Caco-2 (cell line): ENCODE measurements at regions not wholly inside any gene's neighbourhood (a gene's known extent, or its start where the extent isn't known, plus 50 kb on each side); places are given as distances from the start of the nearest gene placed in this dataset.

Experiments used
- BruUV-seq: library from RNA; stranded (reverse); fragments of 400-500 nt; replicated peaks from 2 replicates; lab custom pipeline; 2021; lab: Mats Ljungman, UMichigan
- CTCF ChIA-PET: fragments of 300-600 bp; sonication (Branson Sonifier 250); formaldehyde crosslinking; loops from one replicate; lab custom pipeline; 2022; ENCODE audit warnings: antibody characterized with exemption; lab: Charles Lee
- POLR2A ChIA-PET: fragments of 300-600 bp; sonication (Branson Sonifier 250); formaldehyde crosslinking; loops from one replicate; lab custom pipeline; 2022; ENCODE audit warnings: antibody characterized with exemption; lab: Charles Lee
- DNase-seq, 2 experiments: peaks; one replicate each; pipeline versions ENCODE4 v3.0.0 to v3.0.0-alpha.2; 2020 to 2022
- H3K27me3 ChIP-seq: replicated peaks from 2 replicates; pipeline ENCODE4 v1.6.0; 2011; ENCODE audit warnings: low read length; ENCODE audit not compliant: control insufficient read depth, insufficient read depth
- H3K36me3 ChIP-seq: 2 replicates; pipeline ENCODE4 v1.5.1; 2011; ENCODE audit warnings: low read length; ENCODE audit not compliant: control insufficient read depth, insufficient read depth
- H3K4me1 ChIP-seq: fragments of 250-450 bp; sonication (Bioruptor Pico); 2 replicates; pipeline ENCODE4 v1.5.1; 2020; ENCODE audit warnings: mild to moderate bottlenecking
- H3K4me3 ChIP-seq: 2 replicates; pipeline ENCODE4 v1.5.1; 2011; ENCODE audit warnings: low read depth, mild to moderate bottlenecking, control low read depth, low read length
- H3K9me3 ChIP-seq: fragments of 250-450 bp; sonication (Bioruptor Pico); 2 replicates; pipeline ENCODE4 v1.5.1; 2020; ENCODE audit warnings: mild to moderate bottlenecking, moderate library complexity
- H3K27ac Mint-ChIP-seq: one replicate; pipeline ENCODE4 v1.8.0; 2022; ENCODE audit warnings: mixed read lengths; ENCODE audit not compliant: unreplicated experiment
- H3K27me3 Mint-ChIP-seq: one replicate; pipeline ENCODE4 v1.8.0; 2022; ENCODE audit warnings: mixed read lengths; ENCODE audit not compliant: insufficient read depth, unreplicated experiment
- H3K36me3 Mint-ChIP-seq: one replicate; pipeline ENCODE4 v1.8.0; 2022; ENCODE audit warnings: mild to moderate bottlenecking, mixed read lengths; ENCODE audit not compliant: insufficient read depth, unreplicated experiment
- H3K4me1 Mint-ChIP-seq: one replicate; pipeline ENCODE4 v1.8.0; 2022; ENCODE audit warnings: low read depth, mixed read lengths; ENCODE audit not compliant: unreplicated experiment
- H3K4me3 Mint-ChIP-seq: one replicate; pipeline ENCODE4 v1.8.0; 2022; ENCODE audit warnings: mild to moderate bottlenecking, moderate library complexity, mixed read lengths; ENCODE audit not compliant: unreplicated experiment
- H3K9me3 Mint-ChIP-seq: one replicate; pipeline ENCODE4 v1.8.0; 2022; ENCODE audit warnings: mixed read lengths; ENCODE audit not compliant: unreplicated experiment
- CTCF ChIP-seq, 2 experiments: fragments of 200-600 bp in 1 of 2; IDR thresholded peaks; 1 replicate in 1 of 2; 2 replicates in 1 of 2; pipeline versions ENCODE4 v1.5.1 to v1.8.0; 2011 to 2022; ENCODE audit warnings: antibody characterized with exemption in 1 of 2, control low read depth in 1 of 2, inconsistent platforms in 1 of 2, low read depth in 1 of 2, low read length in 1 of 2, mild to moderate bottlenecking in 1 of 2, moderate library complexity in 1 of 2; ENCODE audit not compliant: insufficient read depth in 1 of 2, severe bottlenecking in 1 of 2, unreplicated experiment in 1 of 2
- intact Hi-C: fragments of 100-400 bp; cut with micrococcal nuclease; formaldehyde crosslinking; loops from one replicate; pipeline ENCODE4 v1.10.0; 2022; ENCODE audit not compliant: unreplicated experiment

GRCh38 chr13:78915015-78915414 is 256.1 kb upstream of the OBI1 start:
- no peaks in the 10 kb centered on the region for H3K9me3 Mint-ChIP-seq
- Histone ChIP-seq H3K4me3 (no peak overlapping the region), H3K36me3 (no peaks in the 10 kb centered on the region), H3K27me3 (no peaks in the 10 kb centered on the region), H3K4me1 (no peaks in the 10 kb centered on the region), H3K9me3 (no peaks in the 10 kb centered on the region)
- no peaks in the 10 kb centered on the region for H3K4me1 Mint-ChIP-seq
- H3K27ac Mint-ChIP-seq: no peak overlapping the region
- H3K4me3 Mint-ChIP-seq: no peak overlapping the region
- DNase-seq: no peak
- no peaks in the 10 kb centered on the region for H3K36me3 Mint-ChIP-seq
- ChIA-PET POLR2A (no interaction called here), CTCF (no interaction called here)
- intact Hi-C loops: no loop called here
- BruUV-seq: no TSS peak
- peaks cover 13% of the 10 kb centered on the region for H3K27me3 Mint-ChIP-seq
- TF ChIP-seq CTCF (IDR thresholded peaks at IDR 0.05; ENCODE audit: insufficient read depth in 1 of 2, low read depth in 1 of 2, low read length in 1 of 2, severe bottlenecking in 1 of 2, unreplicated experiment in 1 of 2): no peak

- Mint-ChIP-seq H3K27me3 (peaks cover 10% of the 10 kb centered on the region), H3K4me1 (no peaks in the 10 kb centered on the region), H3K27ac (no peak overlapping the region), H3K9me3 (no peaks in the 10 kb centered on the region), H3K4me3 (no peak overlapping the region), H3K36me3 (no peaks in the 10 kb centered on the region)
- intact Hi-C loops: no loop called here
- H3K27me3 ChIP-seq: no peaks in the 10 kb centered on the region
- POLR2A ChIA-PET: no interaction called here
- H3K36me3 ChIP-seq: no peaks in the 10 kb centered on the region
- DNase-seq: no peak
- no peak for TF ChIP-seq CTCF (IDR thresholded peaks at IDR 0.05; ENCODE audit: insufficient read depth in 1 of 2, low read depth in 1 of 2, low read length in 1 of 2, severe bottlenecking in 1 of 2, unreplicated experiment in 1 of 2)
- H3K9me3 ChIP-seq: no peaks in the 10 kb centered on the region
- CTCF ChIA-PET: no interaction called here
- H3K4me3 ChIP-seq: no peak overlapping the region
- BruUV-seq: no TSS peak
- no peaks in the 10 kb centered on the region for H3K4me1 ChIP-seq
Observed at GRCh38 chr13:78913656-78914055, 254.7 kb upstream of the OBI1 start.

GRCh38 chr13:78910147-78910546 is 251.2 kb upstream of the OBI1 start:
- BruUV-seq: no TSS peak
- no peaks in the 10 kb centered on the region for H3K9me3 Mint-ChIP-seq

More at GRCh38 chr13:78910147-78910546, 251.2 kb upstream of the OBI1 start:
- Histone ChIP-seq H3K4me1 (no peaks in the 10 kb centered on the region), H3K36me3 (no peaks in the 10 kb centered on the region), H3K4me3 (no peak overlapping the region), H3K27me3 (no peaks in the 10 kb centered on the region), H3K9me3 (no peaks in the 10 kb centered on the region)
- DNase-seq: no peak
- no peak for TF ChIP-seq CTCF (IDR thresholded peaks at IDR 0.05; ENCODE audit: insufficient read depth in 1 of 2, low read depth in 1 of 2, low read length in 1 of 2, severe bottlenecking in 1 of 2, unreplicated experiment in 1 of 2)
- no peak overlapping the region for H3K27ac Mint-ChIP-seq
- intact Hi-C loops: no loop called here
- ChIA-PET POLR2A (no interaction called here), CTCF (no interaction called here)
- H3K4me3 Mint-ChIP-seq: no peak overlapping the region
- H3K36me3 Mint-ChIP-seq: no peaks in the 10 kb centered on the region
- H3K4me1 Mint-ChIP-seq: no peaks in the 10 kb centered on the region
- peaks cover 11% of the 10 kb centered on the region for H3K27me3 Mint-ChIP-seq
